Activated naive CD8-positive, alpha-beta T cell (primary cell): ENCODE measurements at regions not wholly inside any gene's neighbourhood (a gene's known extent, or its start where the extent isn't known, plus 50 kb on each side); places are given as distances from the start of the nearest gene placed in this dataset.
"Not testable (repeated sequence)": the region's sequence is repeated elsewhere in the genome, so short reads cannot be mapped to it uniquely, and the experiment has no call there.

Experiments
- H3K27ac Mint-ChIP-seq: one replicate; pipeline ENCODE4 v1.8.0; 2021; ENCODE audit warnings: mixed read lengths
- H3K27me3 Mint-ChIP-seq: one replicate; pipeline ENCODE4 v1.8.0; 2021; ENCODE audit warnings: mixed read lengths
- H3K36me3 Mint-ChIP-seq: one replicate; pipeline ENCODE4 v1.8.0; 2021; ENCODE audit warnings: mixed read lengths
- H3K4me1 Mint-ChIP-seq: one replicate; pipeline ENCODE4 v1.8.0; 2021; ENCODE audit warnings: low read depth, mixed read lengths
- H3K4me3 Mint-ChIP-seq: one replicate; pipeline ENCODE4 v1.8.0; 2021; ENCODE audit warnings: mild to moderate bottlenecking, mixed read lengths
- H3K9me3 Mint-ChIP-seq: one replicate; pipeline ENCODE4 v1.8.0; 2021; ENCODE audit warnings: low read depth, mixed read lengths

- peaks cover 41% of the 10 kb centered on the region for H3K27me3 Mint-ChIP-seq
- H3K4me1 Mint-ChIP-seq = peaks cover 20% of the 10 kb centered on the region
- H3K36me3 Mint-ChIP-seq = peaks cover 6% of the 10 kb centered on the region
- H3K4me3 Mint-ChIP-seq = no peak overlapping the region
- no peaks in the 10 kb centered on the region for H3K9me3 Mint-ChIP-seq
- H3K27ac Mint-ChIP-seq = no peak overlapping the region
Observed at GRCh38 chr4:112708772-112709171, 71.8 kb downstream of the LARP7 start.

GRCh38 chr4:112714922-112715901 is 78.3 kb downstream of the LARP7 start:
- Mint-ChIP-seq H3K27me3 (peaks cover 12% of the 10 kb centered on the region), H3K4me1 (no peaks in the 10 kb centered on the region), H3K4me3 (no peak overlapping the region), H3K9me3 (no peaks in the 10 kb centered on the region), H3K36me3 (no peaks in the 10 kb centered on the region), H3K27ac (no peak overlapping the region)

GRCh38 chr4:112717856-112718255 is 80.9 kb downstream of the LARP7 start:
- Mint-ChIP-seq H3K4me3 (no peak overlapping the region), H3K36me3 (no peaks in the 10 kb centered on the region), H3K9me3 (no peaks in the 10 kb centered on the region), H3K27ac (no peak overlapping the region), H3K4me1 (no peaks in the 10 kb centered on the region), H3K27me3 (peaks cover 14% of the 10 kb centered on the region)

GRCh38 chr4:112721627-112722026 is 84.7 kb downstream of the LARP7 start:
- H3K4me1 Mint-ChIP-seq = no peaks in the 10 kb centered on the region
- H3K27ac Mint-ChIP-seq = no peak overlapping the region
- no peaks in the 10 kb centered on the region for H3K36me3 Mint-ChIP-seq
- H3K27me3 Mint-ChIP-seq = peaks cover 8% of the 10 kb centered on the region
- no peak overlapping the region for H3K4me3 Mint-ChIP-seq
- H3K9me3 Mint-ChIP-seq = no peaks in the 10 kb centered on the region

GRCh38 chr4:112726041-112726440 is 89.1 kb downstream of the LARP7 start:
- Mint-ChIP-seq H3K36me3 (no peaks in the 10 kb centered on the region), H3K27me3 (peaks cover 3% of the 10 kb centered on the region), H3K4me1 (no peaks in the 10 kb centered on the region), H3K9me3 (no peaks in the 10 kb centered on the region), H3K4me3 (no peak overlapping the region), H3K27ac (no peak overlapping the region)

- not testable (repeated sequence) for H3K27ac Mint-ChIP-seq, H3K36me3 Mint-ChIP-seq, H3K27me3 Mint-ChIP-seq, H3K9me3 Mint-ChIP-seq, H3K4me1 Mint-ChIP-seq, H3K4me3 Mint-ChIP-seq
Observed at GRCh38 chr4:112727728-112728127, 90.8 kb downstream of the LARP7 start.

GRCh38 chr4:112731715-112732114 is 94.8 kb downstream of the LARP7 start:
- Mint-ChIP-seq H3K4me3 (no peak overlapping the region), H3K27me3 (no peaks in the 10 kb centered on the region), H3K27ac (no peak overlapping the region), H3K36me3 (no peaks in the 10 kb centered on the region), H3K4me1 (peaks cover 7% of the 10 kb centered on the region), H3K9me3 (no peaks in the 10 kb centered on the region)

- H3K4me3 Mint-ChIP-seq = no peak overlapping the region
- peaks cover 7% of the 10 kb centered on the region for H3K4me1 Mint-ChIP-seq
- H3K27ac Mint-ChIP-seq = no peak overlapping the region
- H3K27me3 Mint-ChIP-seq = no peaks in the 10 kb centered on the region
- no peaks in the 10 kb centered on the region for H3K36me3 Mint-ChIP-seq
- H3K9me3 Mint-ChIP-seq = no peaks in the 10 kb centered on the region
Observed at GRCh38 chr4:112732142-112732541, 95.2 kb downstream of the LARP7 start.

- Mint-ChIP-seq H3K27me3 (no peaks in the 10 kb centered on the region), H3K36me3 (no peaks in the 10 kb centered on the region), H3K27ac (peak overlapping the region; percentile 9), H3K4me3 (peak overlapping the region; percentile 35), H3K4me1 (peaks cover 7% of the 10 kb centered on the region), H3K9me3 (no peaks in the 10 kb centered on the region)
Observed at GRCh38 chr4:112735474-112735951, 98.6 kb downstream of the LARP7 start.

- Mint-ChIP-seq H3K36me3 (no peaks in the 10 kb centered on the region), H3K4me1 (peaks cover 7% of the 10 kb centered on the region), H3K9me3 (no peaks in the 10 kb centered on the region), H3K27ac (no peak overlapping the region), H3K27me3 (no peaks in the 10 kb centered on the region), H3K4me3 (no peak overlapping the region)
Observed at GRCh38 chr4:112736718-112737135, 99.8 kb downstream of the LARP7 start.

GRCh38 chr4:112739442-112739841 is 102.5 kb downstream of the LARP7 start:
- Mint-ChIP-seq H3K4me3 (no peak overlapping the region), H3K9me3 (no peaks in the 10 kb centered on the region), H3K27me3 (no peaks in the 10 kb centered on the region), H3K4me1 (peaks cover 7% of the 10 kb centered on the region), H3K27ac (no peak overlapping the region), H3K36me3 (no peaks in the 10 kb centered on the region)

- H3K4me1 Mint-ChIP-seq = no peaks in the 10 kb centered on the region
- no peaks in the 10 kb centered on the region for H3K27me3 Mint-ChIP-seq
- no peak overlapping the region for H3K4me3 Mint-ChIP-seq
Observed at GRCh38 chr4:112747036-112747435, 110.1 kb downstream of the LARP7 start.

GRCh38 chr4:112748352-112748878 is 111.5 kb downstream of the LARP7 start:
- no peak overlapping the region for H3K4me3 Mint-ChIP-seq
- no peaks in the 10 kb centered on the region for H3K27me3 Mint-ChIP-seq
- no peaks in the 10 kb centered on the region for H3K36me3 Mint-ChIP-seq
- no peaks in the 10 kb centered on the region for H3K9me3 Mint-ChIP-seq
- no peak overlapping the region for H3K27ac Mint-ChIP-seq
- H3K4me1 Mint-ChIP-seq = no peaks in the 10 kb centered on the region

More at GRCh38 chr4:112747036-112747435, 110.1 kb downstream of the LARP7 start:
- no peaks in the 10 kb centered on the region for H3K9me3 Mint-ChIP-seq
- no peak overlapping the region for H3K27ac Mint-ChIP-seq
- H3K36me3 Mint-ChIP-seq = no peaks in the 10 kb centered on the region

GRCh38 chr4:112750749-112751148 is 113.8 kb downstream of the LARP7 start:
- not testable (repeated sequence) for H3K9me3 Mint-ChIP-seq, H3K4me3 Mint-ChIP-seq, H3K4me1 Mint-ChIP-seq, H3K27me3 Mint-ChIP-seq, H3K27ac Mint-ChIP-seq, H3K36me3 Mint-ChIP-seq

- Mint-ChIP-seq H3K4me3 (no peak overlapping the region), H3K9me3 (no peaks in the 10 kb centered on the region), H3K4me1 (no peaks in the 10 kb centered on the region)
Observed at GRCh38 chr4:112751447-112751846, 114.5 kb downstream of the LARP7 start.

More at GRCh38 chr4:112751447-112751846, 114.5 kb downstream of the LARP7 start:
- Mint-ChIP-seq H3K27ac (no peak overlapping the region), H3K27me3 (no peaks in the 10 kb centered on the region), H3K36me3 (no peaks in the 10 kb centered on the region)
